ENCODE measurements at regions not wholly inside any gene's neighbourhood (a gene's known extent, or its start where the extent isn't known, plus 50 kb on each side); places are given as distances from the start of the nearest gene placed in this dataset.

DNA sequence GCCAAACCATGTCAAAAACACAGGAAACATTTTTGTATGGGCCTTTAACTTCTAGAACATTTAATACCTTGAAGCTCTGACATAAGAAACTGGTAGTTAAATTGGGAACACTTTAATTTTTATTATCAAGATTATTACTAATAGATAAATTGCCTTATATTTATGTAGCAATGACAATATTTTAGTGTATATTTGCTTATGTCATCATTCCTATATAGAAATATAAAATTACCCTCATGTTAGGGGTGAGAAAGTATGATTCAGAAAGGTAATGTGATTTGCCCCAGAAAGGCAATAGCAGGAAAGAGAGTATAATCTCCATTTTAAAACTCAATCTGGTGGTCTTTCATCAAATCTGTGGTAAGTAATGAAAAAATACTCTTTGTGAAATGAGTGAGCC is 147.4 kb downstream of the IL15 start:
- Mint-ChIP-seq H3K27ac (ENCODE audit: unreplicated experiment) (no peak overlapping the region), H3K36me3 (ENCODE audit: low read depth) (no peaks in the 10 kb centered on the region), H3K4me3 (ENCODE audit: unreplicated experiment) (no peak overlapping the region), H3K9me3 (ENCODE audit: low read depth) (peaks cover 3% of the 10 kb centered on the region), H3K4me1 (ENCODE audit: low read depth) (peaks cover 16% of the 10 kb centered on the region), H3K27me3 (ENCODE audit: low read depth) (no peaks in the 10 kb centered on the region)
- TF ChIP-seq, protein P1, sequence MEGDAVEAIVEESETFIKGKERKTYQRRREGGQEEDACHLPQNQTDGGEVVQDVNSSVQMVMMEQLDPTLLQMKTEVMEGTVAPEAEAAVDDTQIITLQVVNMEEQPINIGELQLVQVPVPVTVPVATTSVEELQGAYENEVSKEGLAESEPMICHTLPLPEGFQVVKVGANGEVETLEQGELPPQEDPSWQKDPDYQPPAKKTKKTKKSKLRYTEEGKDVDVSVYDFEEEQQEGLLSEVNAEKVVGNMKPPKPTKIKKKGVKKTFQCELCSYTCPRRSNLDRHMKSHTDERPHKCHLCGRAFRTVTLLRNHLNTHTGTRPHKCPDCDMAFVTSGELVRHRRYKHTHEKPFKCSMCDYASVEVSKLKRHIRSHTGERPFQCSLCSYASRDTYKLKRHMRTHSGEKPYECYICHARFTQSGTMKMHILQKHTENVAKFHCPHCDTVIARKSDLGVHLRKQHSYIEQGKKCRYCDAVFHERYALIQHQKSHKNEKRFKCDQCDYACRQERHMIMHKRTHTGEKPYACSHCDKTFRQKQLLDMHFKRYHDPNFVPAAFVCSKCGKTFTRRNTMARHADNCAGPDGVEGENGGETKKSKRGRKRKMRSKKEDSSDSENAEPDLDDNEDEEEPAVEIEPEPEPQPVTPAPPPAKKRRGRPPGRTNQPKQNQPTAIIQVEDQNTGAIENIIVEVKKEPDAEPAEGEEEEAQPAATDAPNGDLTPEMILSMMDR (IDR thresholded peaks at IDR 0.05), result no peak
- no peak for DNase-seq (ENCODE audit: low spot score)

DNA sequence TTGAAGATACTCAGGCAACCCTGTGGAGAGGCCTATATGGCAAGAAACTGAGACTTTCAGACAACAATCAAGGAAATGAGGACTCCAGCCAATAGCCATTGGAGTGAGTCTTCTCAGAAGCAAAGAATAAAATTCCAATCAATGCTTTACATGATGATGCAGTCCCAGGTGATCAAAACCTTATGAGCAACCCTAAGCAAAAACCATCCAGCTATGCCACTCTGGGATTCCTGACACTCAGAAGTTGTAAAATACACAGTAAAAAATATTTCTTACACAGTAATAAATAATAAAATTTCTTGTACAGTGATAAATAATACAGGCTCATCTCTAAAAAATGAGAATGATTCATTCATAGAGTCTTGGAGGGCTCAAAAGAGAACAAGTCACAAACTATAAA is 150.6 kb downstream of the IL15 start:
- H3K27me3 Mint-ChIP-seq (ENCODE audit: low read depth), result no peaks in the 10 kb centered on the region

DNA sequence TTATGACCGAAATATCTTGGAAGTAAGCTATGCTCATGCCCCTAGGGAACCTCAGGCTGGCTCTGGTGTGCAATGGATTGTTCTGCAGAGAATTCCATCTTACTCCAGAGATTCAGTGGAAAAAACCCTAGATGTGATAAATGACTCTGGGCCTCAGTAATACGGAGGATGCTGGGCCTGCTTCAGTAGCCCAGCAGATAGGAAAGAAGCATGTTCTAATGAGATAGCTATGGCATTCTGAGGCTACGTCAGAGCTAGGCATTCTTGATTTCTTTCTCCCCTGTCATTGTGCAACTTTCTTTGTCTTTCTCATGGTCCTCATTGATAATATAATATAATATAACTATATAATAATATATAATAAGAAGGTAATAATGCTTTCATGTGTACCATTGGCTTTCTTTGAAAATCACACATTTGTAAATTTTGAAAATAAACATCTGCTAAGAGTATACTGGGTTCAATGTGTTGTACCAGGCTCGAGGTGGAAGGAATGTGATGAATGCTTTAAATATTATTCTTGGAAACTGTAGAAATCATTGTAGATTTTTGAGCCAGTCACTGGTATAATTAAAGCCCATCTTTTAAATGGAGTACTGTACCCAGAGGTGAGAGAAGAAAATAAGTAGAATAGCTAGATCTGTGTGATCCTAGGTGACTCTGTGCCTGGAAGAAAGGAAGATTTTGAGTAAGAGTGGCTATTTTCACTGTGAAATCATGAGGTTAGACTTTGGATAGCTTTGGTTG is 152.0 kb downstream of the IL15 start:
- DNase-seq (ENCODE audit: low spot score), result no peak

More for the DNA sequence above, 150.6 kb downstream of the IL15 start:
- DNase-seq (ENCODE audit: low spot score), result no peak
- TF ChIP-seq, protein P1 (IDR thresholded peaks at IDR 0.05), result no peak
- H3K4me1 Mint-ChIP-seq (ENCODE audit: low read depth), result peaks cover 34% of the 10 kb centered on the region
- H3K36me3 Mint-ChIP-seq (ENCODE audit: low read depth), result no peaks in the 10 kb centered on the region
- no peak overlapping the region for H3K4me3 Mint-ChIP-seq (ENCODE audit: unreplicated experiment)
- no peak overlapping the region for H3K27ac Mint-ChIP-seq (ENCODE audit: unreplicated experiment)
- peaks cover 3% of the 10 kb centered on the region for H3K9me3 Mint-ChIP-seq (ENCODE audit: low read depth)

DNA sequence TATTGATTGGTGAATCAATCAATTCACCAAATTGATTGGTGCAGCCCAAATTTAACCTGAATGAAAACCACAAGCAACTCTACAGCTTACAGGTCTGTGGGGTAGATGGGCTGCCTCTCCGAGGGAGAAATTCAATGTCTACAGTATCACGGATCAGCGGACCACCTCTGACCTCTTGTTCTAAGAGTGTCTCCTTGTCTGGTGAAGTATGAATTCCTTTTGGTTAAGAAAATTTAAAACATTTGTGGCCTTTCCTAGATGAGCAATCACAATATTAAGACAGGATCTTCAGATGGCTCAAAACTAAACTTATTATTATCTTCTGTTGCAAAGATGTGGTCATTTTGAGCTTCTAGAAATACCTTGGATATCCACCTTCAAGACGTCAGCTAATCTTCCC is 153.3 kb downstream of the IL15 start:
- H3K36me3 Mint-ChIP-seq (ENCODE audit: low read depth), result no peaks in the 10 kb centered on the region
- H3K4me1 Mint-ChIP-seq (ENCODE audit: low read depth), result peaks cover 34% of the 10 kb centered on the region
- DNase-seq (ENCODE audit: low spot score), result no peak
- H3K4me3 Mint-ChIP-seq (ENCODE audit: unreplicated experiment), result no peak overlapping the region
- H3K9me3 Mint-ChIP-seq (ENCODE audit: low read depth), result no peaks in the 10 kb centered on the region
- no peaks in the 10 kb centered on the region for H3K27me3 Mint-ChIP-seq (ENCODE audit: low read depth)
- TF ChIP-seq, protein P1 (IDR thresholded peaks at IDR 0.05), result no peak
- no peak overlapping the region for H3K27ac Mint-ChIP-seq (ENCODE audit: unreplicated experiment)

More for the DNA sequence above, 152.0 kb downstream of the IL15 start:
- Mint-ChIP-seq H3K9me3 (ENCODE audit: low read depth) (no peaks in the 10 kb centered on the region), H3K4me3 (ENCODE audit: unreplicated experiment) (no peak overlapping the region), H3K27me3 (ENCODE audit: low read depth) (no peaks in the 10 kb centered on the region), H3K4me1 (ENCODE audit: low read depth) (peaks cover 34% of the 10 kb centered on the region), H3K27ac (ENCODE audit: unreplicated experiment) (peak overlapping the region; percentile 75), H3K36me3 (ENCODE audit: low read depth) (no peaks in the 10 kb centered on the region)
- TF ChIP-seq, protein P1 (IDR thresholded peaks at IDR 0.05), result no peak

DNA sequence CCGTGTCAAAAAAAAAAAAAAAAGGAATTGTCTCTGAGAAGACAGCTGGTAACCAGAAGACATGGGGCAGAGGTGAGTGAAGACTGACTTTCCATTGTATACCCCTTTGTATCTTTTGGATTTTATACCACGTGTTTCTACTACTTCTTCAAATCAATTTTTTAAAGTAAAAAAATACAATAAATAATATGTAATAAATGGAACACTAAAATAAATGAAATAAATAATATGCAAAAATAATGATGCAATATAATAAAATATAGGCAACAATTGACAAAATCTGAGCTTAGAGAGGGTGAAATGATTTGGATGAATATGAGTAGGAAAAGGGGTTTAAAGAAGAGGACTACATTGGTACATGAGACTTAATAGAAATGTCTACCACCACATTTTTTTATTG is 155.8 kb downstream of the IL15 start:
- H3K9me3 Mint-ChIP-seq (ENCODE audit: low read depth), result peaks cover under 1% of the 10 kb centered on the region
- no peaks in the 10 kb centered on the region for H3K27me3 Mint-ChIP-seq (ENCODE audit: low read depth)
- no peak for DNase-seq (ENCODE audit: low spot score)

More for the DNA sequence above, 155.8 kb downstream of the IL15 start:
- Mint-ChIP-seq H3K27ac (ENCODE audit: unreplicated experiment) (no peak overlapping the region), H3K4me1 (ENCODE audit: low read depth) (peaks cover 34% of the 10 kb centered on the region), H3K36me3 (ENCODE audit: low read depth) (no peaks in the 10 kb centered on the region), H3K4me3 (ENCODE audit: unreplicated experiment) (no peak overlapping the region)
- TF ChIP-seq, protein P1 (IDR thresholded peaks at IDR 0.05), result no peak

Data from chondrocyte (in vitro differentiated cells).